ENCODE measurements at regions not wholly inside any gene's neighbourhood (a gene's known extent, or its start where the extent isn't known, plus 50 kb on each side); places are given as distances from the start of the nearest gene placed in this dataset.

- DNase-seq (ENCODE audit: low read depth in 2 of 2): no peak
Observed at GRCh38 chr2:215511454-215512346, 75.8 kb upstream of the FN1 start.

- DNase-seq (ENCODE audit: low read depth in 2 of 2): no peak
Observed at GRCh38 chr2:215507836-215508235, 72.0 kb upstream of the FN1 start.

GRCh38 chr2:215507136-215507535, 71.3 kb upstream of the FN1 start:
- DNase-seq (ENCODE audit: low read depth in 2 of 2): no peak

GRCh38 chr2:215506604-215506990, 70.7 kb upstream of the FN1 start:
- DNase-seq (ENCODE audit: low read depth in 2 of 2): no peak

- DNase-seq (ENCODE audit: low read depth in 2 of 2): peak in 1 of 2 donors; percentile 42
Observed at GRCh38 chr2:215505044-215505786, 69.3 kb upstream of the FN1 start.

GRCh38 chr2:215504547-215504946, 68.7 kb upstream of the FN1 start:
- peak in 1 of 2 donors; percentile 35 for DNase-seq (ENCODE audit: low read depth in 2 of 2)

GRCh38 chr2:215503381-215503780, 67.5 kb upstream of the FN1 start:
- no peak for DNase-seq (ENCODE audit: low read depth in 2 of 2)

- DNase-seq (ENCODE audit: low read depth in 2 of 2): no peak
Observed at GRCh38 chr2:215500466-215500865, 64.6 kb upstream of the FN1 start.

- DNase-seq (ENCODE audit: low read depth in 2 of 2): no peak
Observed at GRCh38 chr2:215499331-215499730, 63.5 kb upstream of the FN1 start.

- peak in 1 of 2 donors; percentile 22 for DNase-seq (ENCODE audit: low read depth in 2 of 2)
Observed at GRCh38 chr2:215498431-215498830, 62.6 kb upstream of the FN1 start.

GRCh38 chr2:215493376-215493775, 57.5 kb upstream of the FN1 start:
- no peak for DNase-seq (ENCODE audit: low read depth in 2 of 2)

- no peak for DNase-seq (ENCODE audit: low read depth in 2 of 2)
Observed at GRCh38 chr2:215489288-215489848, 53.5 kb upstream of the FN1 start.

- DNase-seq (ENCODE audit: low read depth in 2 of 2): no peak
Observed at GRCh38 chr2:215487002-215487372, 51.1 kb upstream of the FN1 start.

- DNase-seq (ENCODE audit: low read depth in 2 of 2): no peak
Observed at GRCh38 chr2:215486291-215487001, 50.6 kb upstream of the FN1 start.

Data from dermis microvascular lymphatic vessel endothelial cell (primary cell).